ENCODE measurements at regions not wholly inside any gene's neighbourhood (a gene's known extent, or its start where the extent isn't known, plus 50 kb on each side); places are given as distances from the start of the nearest gene placed in this dataset.

DNA sequence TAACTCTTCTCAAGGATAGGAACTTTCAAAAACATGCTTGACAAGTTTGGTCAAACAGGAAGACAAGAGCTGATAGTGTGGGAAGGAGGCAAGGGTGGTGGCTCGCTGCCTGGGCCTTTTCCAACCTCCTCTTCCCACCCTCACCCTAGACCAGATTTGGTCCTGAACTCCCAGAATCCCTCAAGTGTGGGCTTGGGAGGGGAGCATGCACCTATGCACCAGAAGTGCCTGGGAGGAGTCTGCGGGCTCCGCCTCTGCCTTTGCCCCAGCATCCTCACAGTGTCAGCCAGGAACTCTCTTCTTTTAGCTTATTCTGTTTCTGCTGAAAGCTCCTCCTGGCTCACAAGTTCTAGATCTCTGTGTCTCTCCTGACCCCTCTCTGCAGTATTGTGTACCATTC, 126.2 kb upstream of the MRPS22 start:
- H3K4me3 ChIP-seq (ENCODE audit: low read depth, poor library complexity, severe bottlenecking), result no peak overlapping the region
- TF ChIP-seq, protein P1, sequence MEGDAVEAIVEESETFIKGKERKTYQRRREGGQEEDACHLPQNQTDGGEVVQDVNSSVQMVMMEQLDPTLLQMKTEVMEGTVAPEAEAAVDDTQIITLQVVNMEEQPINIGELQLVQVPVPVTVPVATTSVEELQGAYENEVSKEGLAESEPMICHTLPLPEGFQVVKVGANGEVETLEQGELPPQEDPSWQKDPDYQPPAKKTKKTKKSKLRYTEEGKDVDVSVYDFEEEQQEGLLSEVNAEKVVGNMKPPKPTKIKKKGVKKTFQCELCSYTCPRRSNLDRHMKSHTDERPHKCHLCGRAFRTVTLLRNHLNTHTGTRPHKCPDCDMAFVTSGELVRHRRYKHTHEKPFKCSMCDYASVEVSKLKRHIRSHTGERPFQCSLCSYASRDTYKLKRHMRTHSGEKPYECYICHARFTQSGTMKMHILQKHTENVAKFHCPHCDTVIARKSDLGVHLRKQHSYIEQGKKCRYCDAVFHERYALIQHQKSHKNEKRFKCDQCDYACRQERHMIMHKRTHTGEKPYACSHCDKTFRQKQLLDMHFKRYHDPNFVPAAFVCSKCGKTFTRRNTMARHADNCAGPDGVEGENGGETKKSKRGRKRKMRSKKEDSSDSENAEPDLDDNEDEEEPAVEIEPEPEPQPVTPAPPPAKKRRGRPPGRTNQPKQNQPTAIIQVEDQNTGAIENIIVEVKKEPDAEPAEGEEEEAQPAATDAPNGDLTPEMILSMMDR (IDR thresholded peaks at IDR 0.05), result no peak
- no peak for TF ChIP-seq POLR2A (IDR thresholded peaks at IDR 0.05)
- no peak for DNase-seq (ENCODE audit: low spot score in 2 of 2)
- WGBS, 2 donors, result 85 to 86% methylated on average over 3 of the region's 3 CpGs
- intact Hi-C loops (cut with DNase I; ENCODE audit: low total_unique reads), result no loop called here

DNA sequence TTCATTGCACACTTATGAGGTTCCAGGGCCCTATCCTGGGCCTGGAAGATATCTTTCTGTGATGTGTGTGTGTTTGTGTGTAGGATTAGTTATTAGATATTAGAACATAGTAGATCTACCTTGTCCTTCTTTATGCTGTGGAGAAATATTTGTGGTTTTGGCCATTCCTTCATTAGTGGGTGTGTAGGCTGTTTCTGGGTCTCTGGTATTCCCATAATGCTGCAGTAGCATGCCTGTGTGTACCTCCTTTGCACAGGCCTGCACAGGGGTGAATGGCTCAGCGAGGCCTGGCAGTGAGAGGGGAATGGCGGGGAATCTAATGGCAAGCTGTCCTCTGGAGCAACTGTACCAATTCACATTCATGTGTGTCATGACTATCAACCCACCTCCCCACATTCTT, 125.8 kb upstream of the MRPS22 start:
- H3K4me3 ChIP-seq (ENCODE audit: low read depth, poor library complexity, severe bottlenecking), result no peak overlapping the region
- intact Hi-C loops (cut with DNase I; ENCODE audit: low total_unique reads), result no loop called here
- no peak for DNase-seq (ENCODE audit: low spot score in 2 of 2)
- TF ChIP-seq, protein P1 (IDR thresholded peaks at IDR 0.05), result no peak
- no peak for TF ChIP-seq POLR2A (IDR thresholded peaks at IDR 0.05)
- 87 to 89% methylated on average over 2 of the region's 2 CpGs for WGBS, 2 donors

DNA sequence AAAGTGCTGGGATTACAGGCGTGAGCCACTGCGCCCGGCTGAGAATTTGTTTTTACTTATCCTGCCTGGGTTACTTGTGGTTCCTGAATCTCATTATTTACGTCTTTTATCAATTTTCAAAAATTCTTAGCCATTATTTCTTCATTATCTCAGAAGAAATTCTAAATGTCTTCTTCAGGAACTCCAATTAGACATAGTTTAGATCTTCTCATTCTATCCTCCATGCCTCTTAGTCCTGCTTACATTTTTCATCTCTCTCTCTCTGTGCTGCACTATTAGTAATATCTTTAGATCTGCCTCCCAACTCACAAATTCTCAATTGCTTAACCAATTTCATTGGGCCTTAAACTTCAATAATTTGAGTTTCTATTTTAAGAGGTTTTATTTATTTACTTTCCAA, 124.4 kb upstream of the MRPS22 start:
- intact Hi-C loops (cut with DNase I; ENCODE audit: low total_unique reads), result no loop called here
- no peak for DNase-seq (ENCODE audit: low spot score in 2 of 2)
- TF ChIP-seq, protein P1 (IDR thresholded peaks at IDR 0.05), result no peak
- TF ChIP-seq POLR2A (IDR thresholded peaks at IDR 0.05), result no peak
- no peak overlapping the region for H3K4me3 ChIP-seq (ENCODE audit: low read depth, poor library complexity, severe bottlenecking)
- 91 to 96% methylated on average over 4 of the region's 4 CpGs for WGBS, 2 donors

DNA sequence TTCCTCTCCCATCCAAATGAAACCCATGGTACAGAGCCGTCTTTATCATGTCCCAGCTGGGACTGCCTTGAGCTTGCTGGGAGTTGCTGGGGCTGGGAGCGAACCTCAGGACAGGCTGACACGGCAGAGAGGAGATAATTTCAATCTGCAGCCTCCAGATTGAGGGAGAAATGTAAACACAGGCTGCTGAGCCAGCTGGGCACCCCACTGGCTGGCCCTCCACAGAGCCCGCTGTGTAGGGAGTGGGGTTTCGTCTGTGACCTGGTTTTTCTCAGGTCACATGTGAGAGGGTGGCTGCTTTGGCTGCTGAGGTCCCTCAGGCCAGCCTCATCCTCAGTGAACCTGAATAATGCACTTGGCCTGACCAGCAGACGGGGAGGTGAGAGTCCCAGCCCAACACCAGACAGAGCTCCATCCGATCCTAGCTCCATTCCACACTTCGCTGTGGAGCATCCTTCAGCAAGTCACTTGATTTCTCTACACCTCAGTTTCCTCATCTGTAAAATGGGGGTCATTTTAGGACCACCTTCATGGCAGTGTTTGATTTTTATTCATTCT, 121.6 kb upstream of the MRPS22 start:
- intact Hi-C loops (cut with DNase I; ENCODE audit: low total_unique reads), result no loop called here
- 80 to 88% methylated on average over 8 of the region's 8 CpGs for whole genome bisulfite sequencing, 2 donors
- no peak overlapping the region for H3K4me3 ChIP-seq (ENCODE audit: low read depth, poor library complexity, severe bottlenecking)
- TF ChIP-seq, protein P1 (IDR thresholded peaks at IDR 0.05), result no peak
- no peak for TF ChIP-seq POLR2A (IDR thresholded peaks at IDR 0.05)
- no peak for DNase-seq (ENCODE audit: low spot score in 2 of 2)

DNA sequence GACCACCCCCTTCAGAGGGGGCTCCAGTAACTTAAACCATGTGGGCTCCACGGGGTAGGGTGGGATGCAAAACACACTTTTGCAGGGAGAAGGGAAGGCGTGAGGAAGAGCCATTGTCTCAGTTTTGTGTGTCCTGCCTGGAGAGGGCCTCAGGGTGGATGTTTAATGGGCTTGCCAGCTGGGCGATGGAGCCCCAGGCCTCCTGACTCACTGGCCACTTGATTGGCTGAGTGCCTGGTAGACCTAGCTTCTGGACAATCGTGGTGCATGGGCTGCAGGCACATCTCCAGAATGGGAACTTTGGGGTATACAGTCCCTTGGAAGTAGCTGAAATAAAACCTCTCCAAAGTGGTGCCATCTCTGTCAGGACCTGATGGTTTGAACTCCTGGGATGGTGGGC, 118.3 kb upstream of the MRPS22 start:
- DNase-seq (ENCODE audit: low spot score in 2 of 2), result no peak
- WGBS, 2 donors, result 75 to 80% methylated on average over 4 of the region's 4 CpGs
- H3K4me3 ChIP-seq (ENCODE audit: low read depth, poor library complexity, severe bottlenecking), result no peak overlapping the region
- TF ChIP-seq POLR2A (IDR thresholded peaks at IDR 0.05), result no peak
- TF ChIP-seq, protein P1 (IDR thresholded peaks at IDR 0.05), result no peak
- intact Hi-C loops (cut with DNase I; ENCODE audit: low total_unique reads), result no loop called here

DNA sequence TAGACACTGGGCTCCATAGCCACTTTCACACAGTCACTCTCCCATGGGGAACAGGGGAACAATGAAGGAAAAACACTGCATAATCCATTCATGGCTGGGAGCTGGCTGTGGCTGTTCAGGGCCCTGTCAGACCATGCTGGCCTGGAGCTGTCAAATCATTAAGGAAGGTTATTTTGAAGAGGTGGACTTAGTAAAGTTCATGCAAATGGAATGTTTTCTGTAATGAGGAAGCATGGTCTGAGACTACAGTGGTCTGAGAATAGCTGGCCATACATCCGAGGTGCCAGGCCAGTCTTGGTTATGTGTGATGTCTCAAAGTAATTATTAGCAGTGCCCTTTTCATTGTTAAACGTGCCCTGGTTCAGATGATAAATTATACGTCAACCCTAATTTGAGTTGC, 117.1 kb upstream of the MRPS22 start:
- no peak for DNase-seq (ENCODE audit: low spot score in 2 of 2)
- TF ChIP-seq, protein P1 (IDR thresholded peaks at IDR 0.05), result no peak
- no peak for TF ChIP-seq POLR2A (IDR thresholded peaks at IDR 0.05)
- no peak overlapping the region for H3K4me3 ChIP-seq (ENCODE audit: low read depth, poor library complexity, severe bottlenecking)
- WGBS, 2 donors, result 60 to 76% methylated on average over 3 of the region's 3 CpGs
- intact Hi-C loops (cut with DNase I; ENCODE audit: low total_unique reads), result no loop called here

Data from lower leg skin (tissue), 4 donors.